Activated CD4-positive, CD25-positive, alpha-beta regulatory T cell treated with anti-CD3 and anti-CD28 coated beads, Interleukin-2, amount 50 U/mL, for 16 hours (primary cell): ENCODE measurements at regions not wholly inside any gene's neighbourhood (a gene's known extent, or its start where the extent isn't known, plus 50 kb on each side); places are given as distances from the start of the nearest gene placed in this dataset.

Experiments used
- DNase-seq: peaks from one replicate; pipeline ENCODE4 v3.0.0-alpha.2; 2020; ENCODE audit warnings: low read depth, low spot score

GRCh38 chr13:95352486-95352885 is 51.2 kb upstream of the ABCC4 start:
- no peak for DNase-seq

- DNase-seq, result no peak
Measured at GRCh38 chr13:95354156-95354555, 52.9 kb upstream of the ABCC4 start.

GRCh38 chr13:95354680-95355487 is 53.6 kb upstream of the ABCC4 start:
- no peak for DNase-seq

GRCh38 chr13:95355494-95355893 is 54.2 kb upstream of the ABCC4 start:
- no peak for DNase-seq

GRCh38 chr13:95356916-95357315 is 55.7 kb upstream of the ABCC4 start:
- no peak for DNase-seq

GRCh38 chr13:95357875-95358274 is 56.6 kb upstream of the ABCC4 start:
- no peak for DNase-seq

- no peak for DNase-seq
Measured at GRCh38 chr13:95360052-95360451, 58.8 kb upstream of the ABCC4 start.

GRCh38 chr13:95360464-95361097 is 59.3 kb upstream of the ABCC4 start:
- no peak for DNase-seq

GRCh38 chr13:95361686-95362085 is 60.4 kb upstream of the ABCC4 start:
- DNase-seq, result no peak

- DNase-seq, result no peak
Measured at GRCh38 chr13:95362666-95363065, 61.4 kb upstream of the ABCC4 start.

GRCh38 chr13:95367309-95367843 is 66.1 kb upstream of the ABCC4 start:
- DNase-seq, result no peak

GRCh38 chr13:95368998-95369397 is 67.7 kb upstream of the ABCC4 start:
- DNase-seq, result no peak

- DNase-seq, result no peak
Measured at GRCh38 chr13:95375706-95376105, 74.5 kb upstream of the ABCC4 start.

GRCh38 chr13:95378603-95379002 is 77.4 kb upstream of the ABCC4 start:
- no peak for DNase-seq

- peak; percentile 26 for DNase-seq
Measured at GRCh38 chr13:95380468-95381211, 79.4 kb upstream of the ABCC4 start.

GRCh38 chr13:95381212-95381527 is 79.9 kb upstream of the ABCC4 start:
- DNase-seq, result no peak

- DNase-seq, result no peak
Measured at GRCh38 chr13:95382411-95382810, 81.2 kb upstream of the ABCC4 start.

- DNase-seq, result no peak
Measured at GRCh38 chr13:95382916-95383315, 81.7 kb upstream of the ABCC4 start.

- DNase-seq, result no peak
Measured at GRCh38 chr13:95385373-95385772, 84.1 kb upstream of the ABCC4 start.

- no peak for DNase-seq
Measured at GRCh38 chr13:95385798-95386197, 84.5 kb upstream of the ABCC4 start.

GRCh38 chr13:95386370-95386769 is 85.1 kb upstream of the ABCC4 start:
- no peak for DNase-seq

GRCh38 chr13:95387733-95388207 is 86.5 kb upstream of the ABCC4 start:
- no peak for DNase-seq
